ENCODE measurements at regions not wholly inside any gene's neighbourhood (a gene's known extent, or its start where the extent isn't known, plus 50 kb on each side); places are given as distances from the start of the nearest gene placed in this dataset.

- TF ChIP-seq SP1 (IDR thresholded peaks at IDR 0.05), result no peak
- TF ChIP-seq FOXM1 (IDR thresholded peaks at IDR 0.05; ENCODE audit: borderline replicate concordance), result no peak
- no peak for TF ChIP-seq FOXK2 (IDR thresholded peaks at IDR 0.05)
- TF ChIP-seq FOXA1 (IDR thresholded peaks at IDR 0.05), result no peak
- no peak for TF ChIP-seq BHLHE40 (IDR thresholded peaks at IDR 0.05; ENCODE audit: borderline replicate concordance)
- no peak for TF ChIP-seq HDGF (IDR thresholded peaks at IDR 0.05; ENCODE audit: borderline replicate concordance)
Observed at GRCh38 chr2:220143336-220143735, 515.9 kb downstream of the SLC4A3 start.

Data from HEK293T (cell line).